GM12892 (cell line): ENCODE measurements at regions not wholly inside any gene's neighbourhood (a gene's known extent, or its start where the extent isn't known, plus 50 kb on each side); places are given as distances from the start of the nearest gene placed in this dataset.

Experiments
- POLR2A ChIP-seq: IDR thresholded peaks from 2 replicates; pipeline ENCODE4 v1.6.1; 2011; ENCODE audit warnings: low read depth, low read length, control low read depth
- POLR2AphosphoS5 ChIP-seq: IDR thresholded peaks from 2 replicates; pipeline ENCODE4 v1.6.1; 2011; ENCODE audit warnings: low read depth, low read length, control low read depth
- TAF1 ChIP-seq: IDR thresholded peaks from 2 replicates; pipeline ENCODE4 v1.6.1; 2011; ENCODE audit warnings: low read depth, mild to moderate bottlenecking, control low read depth, low read length, borderline replicate concordance

GRCh38 chr12:66813137-66813892, 134.4 kb upstream of the GRIP1 start:
- TF ChIP-seq POLR2A, result no peak
- no peak for TF ChIP-seq TAF1
- TF ChIP-seq POLR2AphosphoS5, result no peak
